Hepatocyte (in vitro differentiated cells): ENCODE measurements at regions not wholly inside any gene's neighbourhood (a gene's known extent, or its start where the extent isn't known, plus 50 kb on each side); places are given as distances from the start of the nearest gene placed in this dataset.

Source experiments
- DNase-seq: peaks from one replicate; pipeline ENCODE4 v3.0.0-alpha.2; 2016; ENCODE audit warnings: low spot score
- H2AFZ ChIP-seq: fragments of 200-600 bp; sonication (generic); 2 replicates; pipeline ENCODE4 v1.6.0; 2016; ENCODE audit warnings: antibody characterized with exemption, mild to moderate bottlenecking
- H3K27ac ChIP-seq: fragments of 200-600 bp; sonication (generic); 2 replicates; pipeline ENCODE4 v1.5.1; 2016; ENCODE audit warnings: mild to moderate bottlenecking
- H3K27me3 ChIP-seq: fragments of 200-600 bp; sonication (generic); 2 replicates; pipeline ENCODE4 v1.6.1; 2016
- H3K36me3 ChIP-seq: fragments of 200-600 bp; sonication (generic); replicated peaks from 2 replicates; pipeline ENCODE4 v1.5.1; 2016; ENCODE audit warnings: low read depth; ENCODE audit not compliant: insufficient read depth
- H3K4me1 ChIP-seq: fragments of 200-600 bp; sonication (generic); 2 replicates; pipeline ENCODE4 v1.5.1; 2016; ENCODE audit warnings: mild to moderate bottlenecking, moderate library complexity; ENCODE audit not compliant: insufficient read depth
- H3K4me2 ChIP-seq: fragments of 200-600 bp; sonication (generic); 2 replicates; pipeline ENCODE4 v1.6.0; 2016
- H3K4me3 ChIP-seq: fragments of 200-600 bp; sonication (generic); 2 replicates; pipeline ENCODE4 v1.5.1; 2016; ENCODE audit warnings: mild to moderate bottlenecking
- H3K79me2 ChIP-seq: fragments of 200-600 bp; sonication (generic); 2 replicates; pipeline ENCODE4 v1.6.0; 2017; ENCODE audit warnings: mild to moderate bottlenecking
- H3K9me2 ChIP-seq: fragments of 200-600 bp; sonication (generic); replicated peaks from 2 replicates; pipeline ENCODE4 v1.6.0; 2017; ENCODE audit warnings: mild to moderate bottlenecking; ENCODE audit not compliant: insufficient read depth
- H3K9me3 ChIP-seq: fragments of 200-600 bp; sonication (generic); 2 replicates; pipeline ENCODE4 v1.5.1; 2016; ENCODE audit warnings: low read depth, mild to moderate bottlenecking
- H4K20me1 ChIP-seq: fragments of 200-600 bp; sonication (generic); 2 replicates; pipeline ENCODE4 v1.6.0; 2016; ENCODE audit warnings: mild to moderate bottlenecking; ENCODE audit not compliant: insufficient read depth, poor library complexity, severe bottlenecking
- EZH2 ChIP-seq: fragments of 200-600 bp; sonication (generic); IDR thresholded peaks from 2 replicates; pipeline ENCODE4 v1.6.1; 2016; ENCODE audit warnings: antibody characterized with exemption, mild to moderate bottlenecking, borderline replicate concordance
- EZH2phosphoT487 ChIP-seq: fragments of 200-600 bp; sonication (generic); IDR thresholded peaks from one replicate; pipeline ENCODE4 v1.6.1; 2018; ENCODE audit warnings: antibody characterized with exemption, mild to moderate bottlenecking, low read depth, moderate library complexity; ENCODE audit not compliant: unreplicated experiment, severe bottlenecking
- WGBS: methylation state at CpG from one replicate; pipeline ENCODE4 v1.1.6; 2016; ENCODE audit warnings: low lambda C conversion rate; ENCODE audit errors: missing lambda C conversion rate; 5-methylcytosine and 5-hydroxymethylcytosine counted together
- TF ChIP-seq, protein P1 (sequence below): fragments of 200-600 bp; sonication (generic); IDR thresholded peaks from 2 replicates; pipeline ENCODE4 v1.5.1; 2016; ENCODE audit warnings: antibody characterized with exemption, mild to moderate bottlenecking; ENCODE audit not compliant: poor library complexity

DNA sequence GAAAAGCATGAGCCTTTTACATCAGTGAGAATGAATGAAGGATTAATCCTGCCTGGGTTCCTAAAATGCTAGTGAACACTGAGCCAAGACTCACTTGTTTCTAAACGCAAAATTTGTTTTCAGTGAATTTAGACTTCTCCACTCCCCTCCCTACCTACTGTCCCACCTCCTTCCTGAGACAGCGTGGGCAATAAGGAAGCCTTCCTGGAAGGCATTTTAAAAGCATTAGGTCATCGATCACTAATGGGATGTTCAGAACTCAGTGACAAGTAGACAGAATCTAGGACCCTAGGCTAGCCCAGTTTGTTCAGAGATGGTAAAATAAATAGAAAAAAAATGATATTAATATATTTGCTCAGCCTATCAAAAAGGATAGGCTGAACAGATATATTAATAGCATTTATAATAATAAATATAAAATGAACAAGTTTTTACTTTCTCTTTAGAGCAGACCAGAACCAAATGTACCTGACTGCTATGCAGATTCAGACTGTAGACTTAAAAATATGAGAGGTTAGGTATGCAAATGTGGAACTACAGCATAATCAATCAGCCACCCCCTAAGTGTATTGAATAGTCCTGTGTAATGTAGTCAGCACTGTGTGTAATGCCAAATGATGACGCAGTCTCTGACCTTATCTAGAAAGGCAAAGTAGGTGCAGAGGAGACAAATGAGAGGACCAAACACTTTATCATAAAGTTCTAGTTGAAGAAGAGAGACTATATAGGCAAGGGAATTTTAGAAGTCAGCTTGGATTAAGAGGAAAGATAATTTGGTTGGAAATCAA, 331.1 kb downstream of the GPAT3 start:
- Histone ChIP-seq H3K36me3 (no peaks in the 10 kb centered on the region), H3K9me2 (no peaks in the 10 kb centered on the region), H3K4me1 (no peaks in the 10 kb centered on the region), H2AFZ (no peak overlapping the region), H3K9me3 (no peaks in the 10 kb centered on the region), H3K27me3 (no peaks in the 10 kb centered on the region), H3K27ac (no peak overlapping the region), H3K4me2 (no peak overlapping the region), H4K20me1 (no peaks in the 10 kb centered on the region), H3K79me2 (no peaks in the 10 kb centered on the region), H3K4me3 (no peak overlapping the region)
- TF ChIP-seq EZH2 (no peak), EZH2phosphoT487 (no peak)
- TF ChIP-seq, protein P1, sequence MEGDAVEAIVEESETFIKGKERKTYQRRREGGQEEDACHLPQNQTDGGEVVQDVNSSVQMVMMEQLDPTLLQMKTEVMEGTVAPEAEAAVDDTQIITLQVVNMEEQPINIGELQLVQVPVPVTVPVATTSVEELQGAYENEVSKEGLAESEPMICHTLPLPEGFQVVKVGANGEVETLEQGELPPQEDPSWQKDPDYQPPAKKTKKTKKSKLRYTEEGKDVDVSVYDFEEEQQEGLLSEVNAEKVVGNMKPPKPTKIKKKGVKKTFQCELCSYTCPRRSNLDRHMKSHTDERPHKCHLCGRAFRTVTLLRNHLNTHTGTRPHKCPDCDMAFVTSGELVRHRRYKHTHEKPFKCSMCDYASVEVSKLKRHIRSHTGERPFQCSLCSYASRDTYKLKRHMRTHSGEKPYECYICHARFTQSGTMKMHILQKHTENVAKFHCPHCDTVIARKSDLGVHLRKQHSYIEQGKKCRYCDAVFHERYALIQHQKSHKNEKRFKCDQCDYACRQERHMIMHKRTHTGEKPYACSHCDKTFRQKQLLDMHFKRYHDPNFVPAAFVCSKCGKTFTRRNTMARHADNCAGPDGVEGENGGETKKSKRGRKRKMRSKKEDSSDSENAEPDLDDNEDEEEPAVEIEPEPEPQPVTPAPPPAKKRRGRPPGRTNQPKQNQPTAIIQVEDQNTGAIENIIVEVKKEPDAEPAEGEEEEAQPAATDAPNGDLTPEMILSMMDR, result no peak
- WGBS, result 58% methylated on average over 4 of the region's 4 CpGs
- no peak for DNase-seq

DNA sequence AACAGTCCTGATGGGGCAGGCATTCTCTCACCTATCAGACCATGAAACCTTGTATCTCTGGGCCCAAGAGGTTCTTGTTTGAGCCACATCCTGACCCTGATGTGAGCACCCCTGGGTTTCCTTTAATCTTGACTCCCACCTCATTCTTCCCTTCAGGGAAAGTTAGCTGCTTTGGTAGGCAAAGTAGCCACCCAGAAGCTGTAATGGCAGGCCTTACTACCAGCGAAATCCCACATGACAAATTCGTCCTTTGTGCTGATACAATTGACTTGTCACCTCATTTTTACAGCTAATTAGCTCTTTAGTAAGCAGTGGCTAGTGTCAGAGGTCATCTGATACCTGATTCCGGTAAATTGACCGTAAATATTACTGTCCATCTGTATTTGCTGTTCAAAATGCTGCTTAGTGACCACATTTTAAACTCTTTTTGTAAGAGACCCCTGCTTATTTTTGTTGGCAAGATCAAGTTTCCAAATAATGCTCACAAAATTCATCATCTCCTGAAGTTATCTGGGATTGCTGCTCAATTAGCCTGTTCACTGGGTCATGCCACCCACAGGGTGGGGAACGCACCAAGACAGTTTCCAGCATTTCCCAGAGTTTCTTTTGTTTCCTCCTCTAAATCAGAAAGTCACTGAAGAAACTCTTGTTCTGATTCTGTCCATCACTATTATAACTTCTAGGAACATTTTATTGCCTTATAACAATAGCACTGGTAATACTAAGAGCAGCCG, 329.7 kb downstream of the GPAT3 start:
- H3K9me3 ChIP-seq, result no peaks in the 10 kb centered on the region
- no peak for DNase-seq
- no peak overlapping the region for H2AFZ ChIP-seq
- no peaks in the 10 kb centered on the region for H3K36me3 ChIP-seq
- H3K4me2 ChIP-seq, result no peak overlapping the region
- no peaks in the 10 kb centered on the region for H4K20me1 ChIP-seq
- H3K27ac ChIP-seq, result no peak overlapping the region
- TF ChIP-seq EZH2 (no peak), EZH2phosphoT487 (no peak)
- TF ChIP-seq, protein P1, result no peak
- no peaks in the 10 kb centered on the region for H3K4me1 ChIP-seq
- H3K9me2 ChIP-seq, result no peaks in the 10 kb centered on the region
- H3K79me2 ChIP-seq, result no peaks in the 10 kb centered on the region
- H3K4me3 ChIP-seq, result no peak overlapping the region
- 46% methylated on average over 6 of the region's 6 CpGs for WGBS
- no peaks in the 10 kb centered on the region for H3K27me3 ChIP-seq

DNA sequence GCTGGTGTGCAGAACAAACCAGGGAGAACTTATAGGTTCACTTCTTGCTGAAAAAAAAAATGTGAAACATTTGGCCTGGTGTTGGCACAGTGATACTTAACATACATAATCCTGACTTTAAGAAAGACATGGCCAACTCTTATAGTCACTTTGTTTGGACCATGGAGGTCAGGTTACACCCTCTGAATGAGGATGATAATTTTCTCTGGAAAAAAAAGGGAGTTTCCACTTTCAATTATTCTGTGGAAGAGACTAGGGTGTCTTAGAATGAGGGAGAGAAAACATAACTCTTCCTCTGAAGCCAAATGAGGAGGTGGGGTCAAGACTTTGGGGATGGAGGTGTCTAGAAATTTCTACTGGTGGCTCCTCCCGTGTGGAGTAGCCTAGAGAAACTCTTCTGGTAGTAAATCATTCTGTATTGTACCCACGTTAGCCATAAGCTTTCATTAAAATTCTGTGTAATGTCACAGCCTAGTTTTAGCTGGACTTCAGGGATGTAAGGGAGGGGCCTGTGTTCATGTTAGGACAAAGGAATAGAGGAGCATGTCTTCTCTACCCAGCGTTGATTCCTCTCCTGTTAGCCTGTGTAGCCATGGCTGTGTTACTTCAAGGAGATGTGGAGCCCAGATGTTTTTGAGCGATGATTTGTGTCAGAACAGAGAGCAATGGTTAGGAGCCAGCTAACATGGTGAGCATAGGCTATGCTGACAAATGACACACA, 328.3 kb downstream of the GPAT3 start:
- H3K9me3 ChIP-seq, result no peaks in the 10 kb centered on the region
- H2AFZ ChIP-seq, result no peak overlapping the region
- no peaks in the 10 kb centered on the region for H3K36me3 ChIP-seq
- no peak for DNase-seq
- no peaks in the 10 kb centered on the region for H3K9me2 ChIP-seq
- H3K27ac ChIP-seq, result no peak overlapping the region
- H3K27me3 ChIP-seq, result no peaks in the 10 kb centered on the region
- no peaks in the 10 kb centered on the region for H4K20me1 ChIP-seq
- no peak for TF ChIP-seq EZH2phosphoT487
- TF ChIP-seq, protein P1, result no peak
- no peak for TF ChIP-seq EZH2
- H3K4me1 ChIP-seq, result no peaks in the 10 kb centered on the region
- WGBS, result 90% methylated on average over 4 of the region's 4 CpGs
- H3K79me2 ChIP-seq, result no peaks in the 10 kb centered on the region
- no peak overlapping the region for H3K4me2 ChIP-seq
- no peak overlapping the region for H3K4me3 ChIP-seq
